CD14-positive monocyte (primary cell): ENCODE measurements at regions not wholly inside any gene's neighbourhood (a gene's known extent, or its start where the extent isn't known, plus 50 kb on each side); places are given as distances from the start of the nearest gene placed in this dataset.

Experiments used
- DNase-seq, 3 donors: peaks; one replicate each; pipeline ENCODE4 v3.0.0-alpha.2; 2011 to 2022
- H2AFZ ChIP-seq: 2 replicates; pipeline ENCODE4 v1.6.0; 2012; ENCODE audit warnings: mild to moderate bottlenecking, low read depth, low read length, inconsistent platforms; ENCODE audit not compliant: insufficient read depth, poor library complexity, severe bottlenecking
- H3K27ac ChIP-seq, 2 donors: 1 replicate in 1 of 2; 2 replicates in 1 of 2; pipeline ENCODE4 v1.5.1; 2012 to 2013; ENCODE audit warnings: low read length in 2 of 2, control low read depth in 1 of 2, inconsistent platforms in 1 of 2, low read depth in 1 of 2, mild to moderate bottlenecking in 1 of 2
- H3K27me3 ChIP-seq, 2 donors: one replicate each; pipeline versions ENCODE4 v1.6.0 to v1.6.1; 2011 to 2013; ENCODE audit warnings: low read length in 2 of 2; ENCODE audit not compliant: control insufficient read depth in 2 of 2, insufficient read depth in 2 of 2
- H3K36me3 ChIP-seq, 2 donors: replicated peaks in 1 of 2; 1 replicate in 1 of 2; 2 replicates in 1 of 2; pipeline versions ENCODE4 v1.5.1 to v1.6.1; 2012 to 2013; ENCODE audit warnings: low read length in 2 of 2, control low read depth in 1 of 2, inconsistent platforms in 1 of 2, mild to moderate bottlenecking in 1 of 2; ENCODE audit not compliant: insufficient read depth in 2 of 2, control insufficient read depth in 1 of 2
- H3K4me1 ChIP-seq, 2 donors: 1 replicate in 1 of 2; 2 replicates in 1 of 2; pipeline versions ENCODE4 v1.5.1 to v1.6.1; 2012 to 2013; ENCODE audit warnings: low read length in 2 of 2, control low read depth in 1 of 2, inconsistent platforms in 1 of 2, mild to moderate bottlenecking in 1 of 2, moderate library complexity in 1 of 2; ENCODE audit not compliant: insufficient read depth in 2 of 2, control insufficient read depth in 1 of 2
- H3K4me2 ChIP-seq: replicated peaks from 2 replicates; pipeline ENCODE3; 2012; ENCODE audit warnings: low read length, moderate library complexity, mild to moderate bottlenecking; ENCODE audit not compliant: poor library complexity, severe bottlenecking; ENCODE audit errors: extremely low read depth
- H3K4me3 ChIP-seq, 3 experiments: fragments of 200-600 bp in 1 of 3; sonication (generic) in 1 of 3; replicated peaks in 1 of 3; 1 replicate in 2 of 3; 2 replicates in 1 of 3; pipeline ENCODE4 v1.5.1; 2011 to 2013; ENCODE audit warnings: low read length in 3 of 3, mild to moderate bottlenecking in 3 of 3, control low read depth in 2 of 3, low read depth in 2 of 3, inconsistent platforms in 1 of 3, moderate library complexity in 1 of 3
- H3K79me2 ChIP-seq: 2 replicates; pipeline ENCODE4 v1.6.0; 2012; ENCODE audit warnings: mild to moderate bottlenecking, control low read depth, inconsistent platforms, low read length, moderate library complexity; ENCODE audit not compliant: insufficient read depth
- H3K9ac ChIP-seq: 2 replicates; pipeline ENCODE4 v1.6.0; 2017; ENCODE audit warnings: low read length, mild to moderate bottlenecking; ENCODE audit not compliant: insufficient read depth, poor library complexity, severe bottlenecking
- H3K9me3 ChIP-seq, 2 donors: replicated peaks in 1 of 2; 1 replicate in 1 of 2; 2 replicates in 1 of 2; pipeline versions ENCODE4 v1.5.1 to v1.6.1; 2012 to 2013; ENCODE audit warnings: low read length in 2 of 2, control low read depth in 1 of 2; ENCODE audit not compliant: control insufficient read depth in 1 of 2, insufficient read depth in 1 of 2
- H4K20me1 ChIP-seq: 2 replicates; pipeline ENCODE4 v1.6.0; 2012; ENCODE audit warnings: mild to moderate bottlenecking, low read length, control low read depth, moderate library complexity; ENCODE audit not compliant: insufficient read depth
- H3K27ac Mint-ChIP-seq, 7 donors: one replicate each; pipeline ENCODE4 v1.8.0; 2020; ENCODE audit warnings: mild to moderate bottlenecking in 7 of 7, mixed read lengths in 7 of 7, moderate library complexity in 6 of 7, inconsistent platforms in 2 of 7
- H3K27me3 Mint-ChIP-seq, 3 donors: one replicate each; pipeline ENCODE4 v1.8.0; 2021 to 2022; ENCODE audit warnings: low read depth in 3 of 3, mild to moderate bottlenecking in 3 of 3, mixed read lengths in 3 of 3, moderate library complexity in 3 of 3, inconsistent platforms in 1 of 3
- H3K36me3 Mint-ChIP-seq, 2 donors: one replicate each; pipeline ENCODE4 v1.8.0; 2020; ENCODE audit warnings: mixed read lengths in 2 of 2, inconsistent platforms in 1 of 2, mild to moderate bottlenecking in 1 of 2
- H3K4me1 Mint-ChIP-seq: one replicate; pipeline ENCODE4 v1.8.0; 2020; ENCODE audit warnings: mild to moderate bottlenecking, mixed read lengths
- H3K4me3 Mint-ChIP-seq, 2 donors: one replicate each; pipeline ENCODE4 v1.8.0; 2020; ENCODE audit warnings: mild to moderate bottlenecking in 2 of 2, mixed read lengths in 2 of 2, moderate library complexity in 1 of 2
- H3K9me3 Mint-ChIP-seq, 7 donors: one replicate each; pipeline ENCODE4 v1.8.0; 2020 to 2022; ENCODE audit warnings: mixed read lengths in 7 of 7, mild to moderate bottlenecking in 6 of 7, moderate library complexity in 6 of 7, inconsistent platforms in 2 of 7
- CTCF ChIP-seq: fragments of 200-600 bp; IDR thresholded peaks from one replicate; pipeline ENCODE4 v1.8.0; 2022; ENCODE audit warnings: antibody characterized with exemption, mild to moderate bottlenecking
- WGBS: methylation state at CpG from one replicate; pipeline ENCODE4 v1.1.5; 2013; ENCODE audit warnings: missing lambda C conversion rate; ENCODE audit not compliant: insufficient coverage; 5-methylcytosine and 5-hydroxymethylcytosine counted together
- intact Hi-C, 2 donors: fragments of 100-400 bp; cut with micrococcal nuclease; formaldehyde crosslinking; loops; one replicate each; pipeline versions ENCODE4 v1.15.0 to v1.15.1; 2023

- Histone ChIP-seq H3K9me3 (peaks cover 0 to 14% of the 10 kb centered on the region in 2 donors), H2AFZ (no peak overlapping the region), H3K9ac (no peak overlapping the region), H4K20me1 (no peaks in the 10 kb centered on the region), H3K4me3 (no peak overlapping the region), H3K4me1 (no peaks in the 10 kb centered on the region), H3K27me3 (no peaks in the 10 kb centered on the region), H3K36me3 (no peaks in the 10 kb centered on the region), H3K4me2 (no peak overlapping the region), H3K79me2 (no peaks in the 10 kb centered on the region), H3K27ac (no peak overlapping the region)
- peak overlapping the region in 1 of 7 donors; percentile 27 for H3K27ac Mint-ChIP-seq
- no peak for TF ChIP-seq CTCF
- H3K9me3 Mint-ChIP-seq = peaks cover 0 to 18% (median 10%) of the 10 kb centered on the region in 7 donors
- H3K4me3 Mint-ChIP-seq = no peak overlapping the region
- peaks cover 3 to 9% (median 8%) of the 10 kb centered on the region in 3 donors for H3K27me3 Mint-ChIP-seq
- H3K36me3 Mint-ChIP-seq = no peaks in the 10 kb centered on the region
- WGBS = no CpG with 5 or more reads among the region's 2 CpGs
- intact Hi-C loops = no loop called here
- no peaks in the 10 kb centered on the region for H3K4me1 Mint-ChIP-seq
- DNase-seq = no peak
Measured at GRCh38 chr2:128805918-128806317, 487.2 kb upstream of the HS6ST1 start.

GRCh38 chr2:128807317-128807716 lies 488.6 kb upstream of the HS6ST1 start:
- no peak for TF ChIP-seq CTCF
- no CpG with 5 or more reads among the region's 1 CpG for WGBS

More at GRCh38 chr2:128807317-128807716, 488.6 kb upstream of the HS6ST1 start:
- no peak for DNase-seq
- Histone ChIP-seq H3K36me3 (no peaks in the 10 kb centered on the region), H3K4me1 (no peaks in the 10 kb centered on the region), H3K4me3 (no peak overlapping the region), H3K4me2 (no peak overlapping the region), H3K27me3 (no peaks in the 10 kb centered on the region), H2AFZ (no peak overlapping the region), H3K9ac (no peak overlapping the region), H3K79me2 (no peaks in the 10 kb centered on the region), H3K27ac (no peak overlapping the region), H4K20me1 (no peaks in the 10 kb centered on the region), H3K9me3 (peaks cover 0 to 26% of the 10 kb centered on the region in 2 donors)
- no peaks in the 10 kb centered on the region for H3K4me1 Mint-ChIP-seq
- intact Hi-C loops = no loop called here
- peaks cover 2 to 18% (median 13%) of the 10 kb centered on the region in 7 donors for H3K9me3 Mint-ChIP-seq
- H3K4me3 Mint-ChIP-seq = no peak overlapping the region
- no peak overlapping the region for H3K27ac Mint-ChIP-seq
- H3K36me3 Mint-ChIP-seq = no peaks in the 10 kb centered on the region
- peaks cover 2 to 6% (median 4%) of the 10 kb centered on the region in 3 donors for H3K27me3 Mint-ChIP-seq
